GM12891 (cell line): ENCODE measurements at regions not wholly inside any gene's neighbourhood (a gene's known extent, or its start where the extent isn't known, plus 50 kb on each side); places are given as distances from the start of the nearest gene placed in this dataset.

Experiments used
- PAX5 ChIP-seq: IDR thresholded peaks from 2 replicates; pipeline ENCODE4 v1.6.1; 2011; ENCODE audit warnings: low read length, moderate library complexity, mild to moderate bottlenecking; ENCODE audit not compliant: insufficient read depth, severe bottlenecking
- POLR2A ChIP-seq: IDR thresholded peaks from 2 replicates; pipeline ENCODE4 v1.6.1; 2011; ENCODE audit warnings: low read depth, low read length, control low read depth
- POLR2AphosphoS5 ChIP-seq: IDR thresholded peaks from 2 replicates; pipeline ENCODE4 v1.6.1; 2011; ENCODE audit warnings: low read depth, low read length, control low read depth
- SPI1 ChIP-seq: IDR thresholded peaks from 2 replicates; pipeline ENCODE4 v1.6.1; 2011; ENCODE audit warnings: low read depth, low read length, control low read depth

GRCh38 chr13:64255988-64256387, 2840.3 kb upstream of the PCDH20 start:
- TF ChIP-seq POLR2AphosphoS5 (no peak), POLR2A (no peak), SPI1 (no peak), PAX5 (no peak)
